Activated CD4-positive, alpha-beta T cell treated with anti-CD3 and anti-CD28 coated beads for 1 hour (primary cell): ENCODE measurements at regions not wholly inside any gene's neighbourhood (a gene's known extent, or its start where the extent isn't known, plus 50 kb on each side); places are given as distances from the start of the nearest gene placed in this dataset.

Source experiments
- DNase-seq: peaks from one replicate; pipeline ENCODE4 v3.0.0-alpha.2; 2020

DNA sequence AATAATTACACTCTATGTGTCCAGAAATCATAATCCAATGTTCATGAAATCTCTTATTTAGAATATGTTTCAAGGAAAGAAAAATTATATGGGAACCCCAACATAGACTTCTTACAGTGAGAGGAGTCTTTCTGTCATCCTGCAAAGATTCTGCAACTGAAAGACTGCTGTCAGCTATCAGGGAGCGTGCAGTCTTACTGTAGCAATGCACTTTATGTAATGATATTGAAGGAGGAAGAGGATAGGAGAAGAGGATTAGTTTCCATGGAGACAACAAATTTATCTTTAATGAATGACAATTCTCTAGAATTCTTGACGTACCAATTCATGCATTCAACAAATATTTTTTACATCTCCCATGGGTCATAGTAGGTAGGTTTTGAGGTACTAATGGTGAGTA lies 61.3 kb upstream of the MYT1L start:
- DNase-seq: no peak

DNA sequence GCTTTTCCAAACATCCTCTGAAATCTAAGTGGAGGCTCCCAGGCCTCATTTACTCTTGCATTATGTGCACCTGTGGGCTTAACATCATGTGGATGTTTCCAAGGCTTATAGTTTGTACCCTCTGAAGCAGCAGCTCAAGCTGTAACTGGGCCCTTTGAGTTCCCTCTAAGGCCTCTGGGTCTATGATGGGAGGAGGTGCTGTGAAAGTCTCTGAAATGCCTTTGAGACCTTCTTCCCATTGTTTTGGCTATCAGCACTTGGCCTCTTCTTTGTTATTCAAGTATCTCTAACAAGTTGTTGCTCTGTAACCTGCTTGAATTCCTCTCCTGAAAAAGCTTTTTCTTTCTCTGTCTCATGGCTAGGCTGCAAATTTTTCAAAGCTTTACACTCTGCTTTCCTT lies 58.1 kb upstream of the MYT1L start:
- no peak for DNase-seq
